NT2/D1 (cell line): ENCODE measurements at regions not wholly inside any gene's neighbourhood (a gene's known extent, or its start where the extent isn't known, plus 50 kb on each side); places are given as distances from the start of the nearest gene placed in this dataset.
"Not testable (repeated sequence)": the region's sequence is repeated elsewhere in the genome, so short reads cannot be mapped to it uniquely, and the experiment has no call there.

ENCODE experiments used
- SUZ12 ChIP-seq: IDR thresholded peaks from 2 replicates; pipeline ENCODE4 v1.6.1; 2011; ENCODE audit not compliant: insufficient read length, insufficient read depth; ENCODE audit errors: extremely low read depth
- YY1 ChIP-seq: IDR thresholded peaks from 2 replicates; pipeline ENCODE4 v1.6.1; 2011; ENCODE audit not compliant: insufficient read length, insufficient read depth
- ZNF274 ChIP-seq: IDR thresholded peaks from 2 replicates; pipeline ENCODE4 v1.6.1; 2011; ENCODE audit warnings: mild to moderate bottlenecking, low read depth, low read length

DNA sequence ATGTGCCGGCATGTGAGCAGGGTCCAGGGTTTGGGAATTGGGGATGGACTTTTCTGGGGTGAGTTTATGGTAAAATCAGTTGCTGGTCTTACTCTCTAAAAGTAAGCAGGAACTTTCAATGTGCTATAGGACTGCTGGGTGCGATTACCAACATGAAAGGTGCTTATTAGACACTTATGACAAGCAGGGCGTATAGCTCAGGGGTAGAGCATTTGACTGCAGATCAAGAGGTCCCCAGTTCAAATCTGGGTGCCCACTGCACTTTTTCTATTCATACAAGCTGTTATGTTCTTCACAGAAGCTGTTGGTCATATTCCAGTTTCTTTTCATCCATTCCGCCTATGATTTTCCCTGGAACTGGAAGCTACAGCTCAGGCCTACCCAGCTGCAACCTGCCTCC, 58.9 kb upstream of the ZNF746 start:
- not testable (repeated sequence) for TF ChIP-seq YY1, ZNF274, SUZ12
